ENCODE measurements at regions not wholly inside any gene's neighbourhood (a gene's known extent, or its start where the extent isn't known, plus 50 kb on each side); places are given as distances from the start of the nearest gene placed in this dataset.
"Not testable (repeated sequence)": the region's sequence is repeated elsewhere in the genome, so short reads cannot be mapped to it uniquely, and the experiment has no call there.

- intact Hi-C loops (cut with micrococcal nuclease): no loop called here
- Histone ChIP-seq H3K79me2 (ENCODE audit: insufficient read depth, low read length) (no peaks in the 10 kb centered on the region), H3K36me3 (replicated peaks in 1 of 2; ENCODE audit: control insufficient read depth in 1 of 2, insufficient read depth in 2 of 2, low read length in 2 of 2) (no peaks in the 10 kb centered on the region), H3K4me1 (ENCODE audit: control insufficient read depth in 1 of 2, insufficient read depth in 2 of 2, low read length in 2 of 2) (no peaks in the 10 kb centered on the region), H3K9me3 (replicated peaks in 1 of 2; ENCODE audit: control insufficient read depth in 1 of 2, insufficient read depth in 1 of 2, low read length in 2 of 2) (no peaks in the 10 kb centered on the region), H3K4me3 (replicated peaks in 1 of 3; ENCODE audit: low read depth in 2 of 3, low read length in 3 of 3) (no peak overlapping the region), H4K20me1 (ENCODE audit: insufficient read depth, low read length) (no peaks in the 10 kb centered on the region), H3K9ac (ENCODE audit: insufficient read depth, low read length, poor library complexity, severe bottlenecking) (no peak overlapping the region), H2AFZ (ENCODE audit: insufficient read depth, low read depth, low read length, poor library complexity, severe bottlenecking) (no peak overlapping the region), H3K27me3 (ENCODE audit: control insufficient read depth in 2 of 2, insufficient read depth in 2 of 2, low read length in 2 of 2) (no peaks in the 10 kb centered on the region), H3K27ac (ENCODE audit: low read depth in 1 of 2, low read length in 2 of 2) (no peak overlapping the region), H3K4me2 (replicated peaks; ENCODE audit: extremely low read depth, low read length, poor library complexity, severe bottlenecking) (no peak overlapping the region)
- Mint-ChIP-seq H3K27me3 (ENCODE audit: low read depth in 3 of 3) (peaks cover 0 to 3% (median 0%) of the 10 kb centered on the region in 3 donors), H3K27ac (no peak overlapping the region), H3K4me3 (no peak overlapping the region), H3K9me3 (peaks cover under 1 to 10% (median 4%) of the 10 kb centered on the region in 7 donors), H3K36me3 (no peaks in the 10 kb centered on the region), H3K4me1 (no peaks in the 10 kb centered on the region)
- DNase-seq: no peak
- TF ChIP-seq CTCF (IDR thresholded peaks at IDR 0.05): no peak
- 100% methylated on average over 1 of the region's 2 CpGs for whole genome bisulfite sequencing (ENCODE audit: insufficient coverage)
Measured at GRCh38 chr6:80519811-80520594, 413.5 kb downstream of the BCKDHB start.

GRCh38 chr6:80517525-80517924 lies 411.1 kb downstream of the BCKDHB start:
- H3K27me3 ChIP-seq (ENCODE audit: control insufficient read depth in 2 of 2, insufficient read depth in 2 of 2, low read length in 2 of 2): no peaks in the 10 kb centered on the region
- no peaks in the 10 kb centered on the region for H4K20me1 ChIP-seq (ENCODE audit: insufficient read depth, low read length)
- no peak overlapping the region for H3K27ac ChIP-seq (ENCODE audit: low read depth in 1 of 2, low read length in 2 of 2)
- H3K9ac ChIP-seq (ENCODE audit: insufficient read depth, low read length, poor library complexity, severe bottlenecking): no peak overlapping the region
- intact Hi-C loops (cut with micrococcal nuclease): no loop called here
- H2AFZ ChIP-seq (ENCODE audit: insufficient read depth, low read depth, low read length, poor library complexity, severe bottlenecking): no peak overlapping the region
- no peaks in the 10 kb centered on the region for H3K36me3 Mint-ChIP-seq
- H3K4me1 ChIP-seq (ENCODE audit: control insufficient read depth in 1 of 2, insufficient read depth in 2 of 2, low read length in 2 of 2): no peaks in the 10 kb centered on the region
- H3K36me3 ChIP-seq (replicated peaks in 1 of 2; ENCODE audit: control insufficient read depth in 1 of 2, insufficient read depth in 2 of 2, low read length in 2 of 2): no peaks in the 10 kb centered on the region
- WGBS (ENCODE audit: insufficient coverage): no CpG with 5 or more reads among the region's 2 CpGs
- H3K4me2 ChIP-seq (replicated peaks; ENCODE audit: extremely low read depth, low read length, poor library complexity, severe bottlenecking): no peak overlapping the region
- DNase-seq: no peak
- no peak overlapping the region for H3K4me3 Mint-ChIP-seq
- no peak overlapping the region for H3K27ac Mint-ChIP-seq
- no peaks in the 10 kb centered on the region for H3K9me3 ChIP-seq (replicated peaks in 1 of 2; ENCODE audit: control insufficient read depth in 1 of 2, insufficient read depth in 1 of 2, low read length in 2 of 2)
- peaks cover 0 to 3% (median 1%) of the 10 kb centered on the region in 3 donors for H3K27me3 Mint-ChIP-seq (ENCODE audit: low read depth in 3 of 3)
- H3K4me1 Mint-ChIP-seq: no peaks in the 10 kb centered on the region
- peaks cover 2 to 10% (median 6%) of the 10 kb centered on the region in 7 donors for H3K9me3 Mint-ChIP-seq
- H3K79me2 ChIP-seq (ENCODE audit: insufficient read depth, low read length): no peaks in the 10 kb centered on the region
- H3K4me3 ChIP-seq (replicated peaks in 1 of 3; ENCODE audit: low read depth in 2 of 3, low read length in 3 of 3): no peak overlapping the region
- no peak for TF ChIP-seq CTCF (IDR thresholded peaks at IDR 0.05)

GRCh38 chr6:80510521-80510920 lies 404.1 kb downstream of the BCKDHB start:
- H3K4me1 ChIP-seq (ENCODE audit: control insufficient read depth in 1 of 2, insufficient read depth in 2 of 2, low read length in 2 of 2); H3K36me3 Mint-ChIP-seq; H3K4me1 Mint-ChIP-seq; H3K27me3 ChIP-seq (ENCODE audit: control insufficient read depth in 2 of 2, insufficient read depth in 2 of 2, low read length in 2 of 2); H3K4me3 ChIP-seq (replicated peaks in 1 of 3; ENCODE audit: low read depth in 2 of 3, low read length in 3 of 3); H3K27ac Mint-ChIP-seq; H4K20me1 ChIP-seq (ENCODE audit: insufficient read depth, low read length); H3K27me3 Mint-ChIP-seq (ENCODE audit: low read depth in 3 of 3); H3K4me2 ChIP-seq (replicated peaks; ENCODE audit: extremely low read depth, low read length, poor library complexity, severe bottlenecking); H3K9me3 Mint-ChIP-seq; DNase-seq; H3K27ac ChIP-seq (ENCODE audit: low read depth in 1 of 2, low read length in 2 of 2); H3K4me3 Mint-ChIP-seq; H2AFZ ChIP-seq (ENCODE audit: insufficient read depth, low read depth, low read length, poor library complexity, severe bottlenecking); intact Hi-C loops (cut with micrococcal nuclease); H3K79me2 ChIP-seq (ENCODE audit: insufficient read depth, low read length); H3K9ac ChIP-seq (ENCODE audit: insufficient read depth, low read length, poor library complexity, severe bottlenecking); H3K36me3 ChIP-seq (replicated peaks in 1 of 2; ENCODE audit: control insufficient read depth in 1 of 2, insufficient read depth in 2 of 2, low read length in 2 of 2); H3K9me3 ChIP-seq (replicated peaks in 1 of 2; ENCODE audit: control insufficient read depth in 1 of 2, insufficient read depth in 1 of 2, low read length in 2 of 2): not testable (repeated sequence)
- no CpG with 5 or more reads among the region's 1 CpG for WGBS (ENCODE audit: insufficient coverage)

Measured in CD14-positive monocyte (primary cell).